OCI-LY1 (cell line): ENCODE measurements at regions not wholly inside any gene's neighbourhood (a gene's known extent, or its start where the extent isn't known, plus 50 kb on each side); places are given as distances from the start of the nearest gene placed in this dataset.

Source experiments
- H2AFZ ChIP-seq: fragments of 200-600 bp; sonication (generic), shearing (Covaris generic); 2 replicates; pipeline ENCODE4 v1.6.0; 2014; ENCODE audit warnings: antibody characterized with exemption, mild to moderate bottlenecking, low read length
- H3F3A ChIP-seq: fragments of 200-600 bp; sonication (generic), shearing (Covaris generic); 2 replicates; pipeline ENCODE4 v1.6.0; 2014; ENCODE audit warnings: mild to moderate bottlenecking, antibody characterized with exemption, low read length, moderate library complexity; ENCODE audit not compliant: insufficient read depth
- H3K27ac ChIP-seq: fragments of 200-600 bp; sonication (generic); 2 replicates; pipeline ENCODE4 v1.5.1; 2014; ENCODE audit warnings: low read length, mixed run types, mild to moderate bottlenecking, low read depth; ENCODE audit not compliant: poor library complexity, severe bottlenecking
- H3K27me3 ChIP-seq: fragments of 200-600 bp; sonication (generic); 2 replicates; pipeline ENCODE4 v1.6.0; 2014; ENCODE audit warnings: antibody characterized with exemption, mild to moderate bottlenecking, low read length, moderate library complexity; ENCODE audit not compliant: insufficient read depth
- H3K36me3 ChIP-seq: fragments of 200-600 bp; sonication (generic); 2 replicates; pipeline ENCODE4 v1.6.1; 2014; ENCODE audit warnings: mild to moderate bottlenecking, antibody characterized with exemption, low read length, moderate library complexity, mixed read lengths; ENCODE audit not compliant: insufficient read depth
- H3K4me1 ChIP-seq: fragments of 200-600 bp; sonication (generic); 2 replicates; pipeline ENCODE4 v1.5.1; 2014; ENCODE audit warnings: mild to moderate bottlenecking, low read length, moderate library complexity; ENCODE audit not compliant: insufficient read depth, severe bottlenecking
- H3K4me2 ChIP-seq: fragments of 200-600 bp; sonication (generic), shearing (Covaris generic); 2 replicates; pipeline ENCODE4 v1.6.1; 2014; ENCODE audit warnings: low read length
- H3K4me3 ChIP-seq: fragments of 200-600 bp; sonication (generic); 2 replicates; pipeline ENCODE4 v1.5.1; 2014; ENCODE audit warnings: low read length, low read depth, mild to moderate bottlenecking, mixed read lengths; ENCODE audit not compliant: poor library complexity, severe bottlenecking
- H3K79me2 ChIP-seq: fragments of 200-600 bp; shearing (Covaris generic); 2 replicates; pipeline ENCODE4 v1.6.1; 2016; ENCODE audit warnings: mixed run types, low read length, mixed read lengths; ENCODE audit not compliant: insufficient read depth
- H3K9ac ChIP-seq: fragments of 200-600 bp; sonication (generic), shearing (Covaris generic); 2 replicates; pipeline ENCODE4 v1.6.1; 2014; ENCODE audit warnings: mild to moderate bottlenecking, low read length, mixed read lengths
- H3K9me2 ChIP-seq: fragments of 200-600 bp; sonication (generic), shearing (Covaris generic); 2 replicates; pipeline ENCODE4 v1.6.1; 2014; ENCODE audit warnings: low read depth, mild to moderate bottlenecking, low read length, mixed read lengths
- H3K9me3 ChIP-seq: fragments of 200-600 bp; shearing (Covaris generic); 2 replicates; pipeline ENCODE4 v1.6.1; 2014; ENCODE audit warnings: low read length, mixed read lengths
- H4K20me1 ChIP-seq: fragments of 200-600 bp; sonication (generic), shearing (Covaris generic); 2 replicates; pipeline ENCODE4 v1.6.0; 2016; ENCODE audit warnings: mild to moderate bottlenecking, low read length; ENCODE audit not compliant: insufficient read depth
- EZH2 ChIP-seq: fragments of 200-600 bp; sonication (generic), shearing (Covaris generic); IDR thresholded peaks from 2 replicates; pipeline ENCODE4 v1.8.0; 2017; ENCODE audit warnings: borderline replicate concordance, mixed run types, mild to moderate bottlenecking, antibody characterized with exemption, low read length, moderate library complexity, mixed read lengths
- TF ChIP-seq, protein P1 (sequence below): fragments of 200-600 bp; sonication (generic), shearing (Covaris generic); IDR thresholded peaks from 2 replicates; pipeline ENCODE4 v1.5.1; 2017; ENCODE audit warnings: mild to moderate bottlenecking, antibody characterized with exemption, low read length, moderate library complexity, mixed read lengths

DNA sequence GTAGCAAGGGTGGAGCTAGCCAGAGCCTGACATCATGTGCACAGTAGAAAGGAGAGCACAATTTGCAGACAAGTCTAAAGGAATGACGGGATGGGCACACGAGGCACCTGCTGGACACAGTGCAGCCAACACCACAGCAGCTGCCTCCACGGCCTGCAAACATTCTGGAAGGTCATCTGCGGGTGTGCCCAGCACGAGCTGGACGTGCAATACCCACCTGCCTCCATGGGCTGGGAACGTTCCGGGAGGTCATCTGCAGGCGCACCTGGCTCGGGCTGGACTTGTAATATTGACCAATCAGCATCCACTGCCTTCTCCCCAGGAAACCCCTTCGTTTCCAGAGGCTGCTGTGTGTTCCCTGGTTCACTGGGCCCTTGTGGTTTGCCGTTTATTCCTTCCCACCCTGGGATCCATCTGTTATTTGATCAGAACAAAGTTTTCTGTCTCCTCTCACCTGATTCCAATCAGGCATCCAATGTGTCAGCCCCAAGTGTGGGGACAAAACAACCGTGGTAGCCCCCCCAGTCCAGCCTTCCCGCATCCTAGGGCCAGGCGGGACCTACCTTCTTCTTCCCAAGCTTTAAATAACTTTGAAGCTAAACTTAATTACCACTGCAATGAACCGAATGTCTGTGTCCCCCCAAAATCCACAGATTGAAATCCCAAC is 243.4 kb upstream of the PPP2R2D start:
- Histone ChIP-seq H3K9ac (no peak overlapping the region), H3K9me3 (no peaks in the 10 kb centered on the region), H3K9me2 (no peaks in the 10 kb centered on the region), H3K4me1 (no peaks in the 10 kb centered on the region), H3K27ac (no peak overlapping the region), H3K36me3 (no peaks in the 10 kb centered on the region), H2AFZ (no peak overlapping the region), H3K4me2 (no peak overlapping the region), H3F3A (no peaks in the 10 kb centered on the region), H3K4me3 (no peak overlapping the region), H3K79me2 (no peaks in the 10 kb centered on the region), H3K27me3 (no peaks in the 10 kb centered on the region; the same call in 1 of the 2 replicates), H4K20me1 (no peaks in the 10 kb centered on the region)
- TF ChIP-seq, protein P1, sequence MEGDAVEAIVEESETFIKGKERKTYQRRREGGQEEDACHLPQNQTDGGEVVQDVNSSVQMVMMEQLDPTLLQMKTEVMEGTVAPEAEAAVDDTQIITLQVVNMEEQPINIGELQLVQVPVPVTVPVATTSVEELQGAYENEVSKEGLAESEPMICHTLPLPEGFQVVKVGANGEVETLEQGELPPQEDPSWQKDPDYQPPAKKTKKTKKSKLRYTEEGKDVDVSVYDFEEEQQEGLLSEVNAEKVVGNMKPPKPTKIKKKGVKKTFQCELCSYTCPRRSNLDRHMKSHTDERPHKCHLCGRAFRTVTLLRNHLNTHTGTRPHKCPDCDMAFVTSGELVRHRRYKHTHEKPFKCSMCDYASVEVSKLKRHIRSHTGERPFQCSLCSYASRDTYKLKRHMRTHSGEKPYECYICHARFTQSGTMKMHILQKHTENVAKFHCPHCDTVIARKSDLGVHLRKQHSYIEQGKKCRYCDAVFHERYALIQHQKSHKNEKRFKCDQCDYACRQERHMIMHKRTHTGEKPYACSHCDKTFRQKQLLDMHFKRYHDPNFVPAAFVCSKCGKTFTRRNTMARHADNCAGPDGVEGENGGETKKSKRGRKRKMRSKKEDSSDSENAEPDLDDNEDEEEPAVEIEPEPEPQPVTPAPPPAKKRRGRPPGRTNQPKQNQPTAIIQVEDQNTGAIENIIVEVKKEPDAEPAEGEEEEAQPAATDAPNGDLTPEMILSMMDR, result no peak
- no peak for TF ChIP-seq EZH2

DNA sequence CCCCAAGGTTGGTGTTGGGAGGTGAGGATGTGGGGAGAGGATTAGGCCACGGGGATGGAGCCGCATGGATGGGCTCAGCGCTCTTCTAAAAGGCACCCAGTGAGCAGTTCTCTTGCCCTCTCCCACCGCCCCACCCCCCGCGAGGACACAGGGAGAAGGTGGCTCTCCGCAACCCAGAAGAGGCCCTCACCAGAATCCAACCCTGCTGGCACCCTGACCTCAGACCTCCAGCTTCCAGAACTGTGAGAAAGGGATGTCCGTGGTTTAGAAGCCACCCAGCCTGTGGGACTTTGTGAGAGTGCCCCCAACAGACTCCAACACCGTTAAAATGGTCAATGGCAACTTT is 242.8 kb upstream of the PPP2R2D start:
- TF ChIP-seq, protein P1, result no peak
- no peak for TF ChIP-seq EZH2
- no peaks in the 10 kb centered on the region for H4K20me1 ChIP-seq
- no peaks in the 10 kb centered on the region for H3K36me3 ChIP-seq
- no peak overlapping the region for H2AFZ ChIP-seq
- no peaks in the 10 kb centered on the region for H3F3A ChIP-seq
- H3K9me3 ChIP-seq, result no peaks in the 10 kb centered on the region
- H3K27ac ChIP-seq, result no peak overlapping the region
- no peak overlapping the region for H3K9ac ChIP-seq
- no peaks in the 10 kb centered on the region for H3K9me2 ChIP-seq
- no peak overlapping the region for H3K4me3 ChIP-seq
- no peaks in the 10 kb centered on the region; the same call in 1 of the 2 replicates for H3K27me3 ChIP-seq
- H3K79me2 ChIP-seq, result no peaks in the 10 kb centered on the region
- no peaks in the 10 kb centered on the region for H3K4me1 ChIP-seq
- no peak overlapping the region for H3K4me2 ChIP-seq

DNA sequence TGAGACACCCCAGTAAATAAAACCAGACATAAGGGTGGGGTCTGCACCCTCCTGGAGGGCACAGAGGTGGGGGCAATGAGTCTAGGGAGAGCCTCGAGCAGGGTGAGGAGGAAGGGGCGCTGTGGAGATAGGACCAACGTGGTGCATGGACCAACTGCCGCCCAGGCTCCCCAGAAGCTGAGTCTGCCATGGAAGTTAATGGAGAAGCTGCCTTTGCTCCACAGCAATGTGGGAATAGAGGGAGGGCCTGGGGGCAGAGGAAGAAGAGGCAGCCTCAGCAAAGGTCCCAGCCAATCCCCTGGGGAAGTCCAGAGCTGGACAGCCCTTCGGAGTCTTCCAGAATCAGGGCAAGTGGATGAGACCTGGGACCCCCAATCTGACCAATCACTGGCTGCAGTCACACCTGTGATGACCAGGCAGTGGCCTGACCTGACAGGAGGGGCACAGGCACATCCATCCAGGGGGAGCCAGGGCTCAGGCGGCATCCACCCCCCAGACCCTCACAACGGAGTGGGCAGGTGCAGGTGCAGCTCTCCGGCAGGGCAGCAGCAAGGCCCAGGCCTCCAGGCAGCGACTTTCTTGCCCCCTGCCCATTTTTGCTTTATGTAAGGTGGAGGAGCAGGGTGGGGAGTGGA is 242.2 kb upstream of the PPP2R2D start:
- Histone ChIP-seq H3K4me2 (no peak overlapping the region), H3K27ac (no peak overlapping the region), H3K27me3 (no peaks in the 10 kb centered on the region; the same call in 1 of the 2 replicates), H3K4me3 (no peak overlapping the region), H3K9ac (no peak overlapping the region), H3K4me1 (no peaks in the 10 kb centered on the region), H3K36me3 (no peaks in the 10 kb centered on the region), H4K20me1 (no peaks in the 10 kb centered on the region), H3K9me2 (no peaks in the 10 kb centered on the region), H2AFZ (no peak overlapping the region), H3K79me2 (no peaks in the 10 kb centered on the region), H3K9me3 (no peaks in the 10 kb centered on the region), H3F3A (no peaks in the 10 kb centered on the region)
- TF ChIP-seq, protein P1, result no peak
- no peak for TF ChIP-seq EZH2
